Ishikawa (cell line): ENCODE measurements at regions not wholly inside any gene's neighbourhood (a gene's known extent, or its start where the extent isn't known, plus 50 kb on each side); places are given as distances from the start of the nearest gene placed in this dataset.

ENCODE experiments used
- CEBPB ChIP-seq: IDR thresholded peaks from 2 replicates; pipeline ENCODE4 v1.6.1; 2012
- CREB1 ChIP-seq: IDR thresholded peaks from 2 replicates; pipeline ENCODE4 v1.6.1; 2012; ENCODE audit warnings: low read depth
- EGR1 ChIP-seq: IDR thresholded peaks from 2 replicates; pipeline ENCODE4 v1.6.1; 2012
- EP300 ChIP-seq: IDR thresholded peaks from 2 replicates; pipeline ENCODE4 v1.6.1; 2012; ENCODE audit warnings: borderline replicate concordance
- FOXM1 ChIP-seq: IDR thresholded peaks from 2 replicates; pipeline ENCODE4 v1.6.1; 2012; ENCODE audit warnings: low read depth, borderline replicate concordance
- NFIC ChIP-seq: IDR thresholded peaks from 2 replicates; pipeline ENCODE4 v1.6.1; 2012
- RAD21 ChIP-seq: IDR thresholded peaks from 2 replicates; pipeline ENCODE4 v1.6.1; 2012; ENCODE audit warnings: low read depth
- REST ChIP-seq: IDR thresholded peaks from 2 replicates; pipeline ENCODE4 v1.6.1; 2012; ENCODE audit warnings: low read depth, mild to moderate bottlenecking
- TAF1 ChIP-seq: IDR thresholded peaks from 2 replicates; pipeline ENCODE4 v1.6.1; 2012; ENCODE audit warnings: low read depth, mild to moderate bottlenecking
- TCF12 ChIP-seq: IDR thresholded peaks from 2 replicates; pipeline ENCODE4 v1.6.1; 2012; ENCODE audit warnings: low read depth
- TEAD4 ChIP-seq: IDR thresholded peaks from 2 replicates; pipeline ENCODE4 v1.6.1; 2012
- USF1 ChIP-seq: IDR thresholded peaks from 2 replicates; pipeline ENCODE4 v1.6.1; 2012
- YY1 ChIP-seq: IDR thresholded peaks from 2 replicates; pipeline ENCODE4 v1.6.1; 2012; ENCODE audit warnings: low read depth
- ZBTB7A ChIP-seq: IDR thresholded peaks from 2 replicates; pipeline ENCODE4 v1.6.1; 2012; ENCODE audit warnings: low read depth
- TF ChIP-seq, protein P1 (sequence below): IDR thresholded peaks from 2 replicates; pipeline ENCODE4 v1.6.1; 2012

DNA sequence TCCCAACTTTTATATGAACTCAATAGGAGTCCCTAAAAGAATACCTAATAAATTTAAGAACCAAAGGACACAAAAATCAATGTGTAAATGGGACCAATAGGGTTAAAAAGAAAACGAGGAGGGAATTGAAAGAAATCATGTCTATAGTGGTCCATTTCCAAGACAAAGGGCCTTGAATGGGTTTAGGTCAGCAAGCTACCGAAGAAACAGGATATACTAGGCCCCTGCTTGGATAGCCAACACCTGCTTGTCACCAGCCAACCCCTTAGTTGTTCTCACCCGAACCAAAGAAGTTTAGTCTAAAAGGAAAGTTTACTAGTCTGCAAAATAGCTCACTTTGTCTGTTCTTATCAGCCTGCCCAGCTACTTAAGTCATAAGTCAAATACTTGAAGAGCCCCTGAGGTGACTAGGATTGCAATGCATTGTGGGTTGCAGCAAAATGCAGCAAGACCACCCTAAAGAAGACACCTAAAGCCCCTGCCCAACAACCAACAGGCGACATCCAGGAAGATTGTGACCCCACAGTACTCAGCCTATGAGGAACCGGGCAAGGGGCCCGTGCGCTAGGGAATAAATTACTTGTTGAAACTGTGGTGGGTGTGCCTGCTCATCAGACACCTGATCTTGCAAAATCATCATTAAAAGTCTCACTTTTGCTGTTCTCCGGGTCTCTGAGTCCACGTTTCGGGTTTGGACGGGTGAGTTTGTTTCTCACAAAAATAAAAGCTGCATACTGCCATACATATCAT, 183.9 kb upstream of the PPP1R26 start:
- TF ChIP-seq EP300 = no peak
- no peak for TF ChIP-seq TAF1
- no peak for TF ChIP-seq REST
- no peak for TF ChIP-seq FOXM1
- no peak for TF ChIP-seq EGR1
- no peak for TF ChIP-seq ZBTB7A
- TF ChIP-seq RAD21 = no peak
- TF ChIP-seq CEBPB = no peak
- TF ChIP-seq CREB1 = no peak
- TF ChIP-seq TEAD4 = no peak
- TF ChIP-seq TCF12 = no peak
- TF ChIP-seq, protein P1, sequence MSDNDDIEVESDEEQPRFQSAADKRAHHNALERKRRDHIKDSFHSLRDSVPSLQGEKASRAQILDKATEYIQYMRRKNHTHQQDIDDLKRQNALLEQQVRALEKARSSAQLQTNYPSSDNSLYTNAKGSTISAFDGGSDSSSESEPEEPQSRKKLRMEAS = no peak
- TF ChIP-seq YY1 = no peak
- no peak for TF ChIP-seq NFIC
- no peak for TF ChIP-seq USF1

DNA sequence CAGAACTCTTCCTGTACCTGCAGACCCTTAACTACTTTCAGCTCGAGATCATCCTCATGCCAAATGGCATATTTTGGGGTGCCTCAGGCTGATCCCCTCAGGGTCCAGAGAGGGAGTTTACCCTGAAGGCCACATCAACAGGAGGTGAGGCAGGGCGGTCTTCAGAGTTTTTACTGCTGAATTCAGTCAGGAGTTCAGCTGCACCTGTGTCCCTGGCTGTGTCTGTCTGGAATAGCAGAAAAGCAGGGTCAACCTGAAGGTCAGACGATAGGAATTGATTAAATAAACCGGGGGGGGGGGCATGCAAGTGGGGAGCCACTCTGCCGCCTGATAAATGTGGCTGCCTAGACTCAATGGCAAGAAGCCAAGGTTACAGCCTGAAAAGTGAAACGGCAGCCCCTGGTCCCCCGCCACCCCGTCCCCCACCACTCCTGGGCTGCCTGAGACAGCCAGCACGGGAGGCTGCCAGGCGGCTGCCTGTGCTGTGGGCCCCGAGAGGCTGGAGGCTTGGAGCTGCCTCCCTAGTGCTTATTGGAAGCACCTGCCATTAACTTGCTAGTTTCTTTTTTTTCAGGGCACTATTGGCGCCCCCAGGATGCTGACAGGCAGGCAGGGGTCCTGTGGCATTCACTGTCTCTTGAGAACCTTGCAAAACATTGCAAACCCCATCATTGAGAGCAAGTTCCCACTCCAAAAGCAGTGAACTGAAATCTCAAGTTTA, 182.7 kb upstream of the PPP1R26 start:
- TF ChIP-seq EGR1 (no peak), CEBPB (no peak), USF1 (no peak), ZBTB7A (no peak), FOXM1 (no peak), EP300 (no peak), TAF1 (no peak), YY1 (no peak), TEAD4 (no peak), REST (no peak), NFIC (no peak), RAD21 (no peak), TCF12 (no peak), CREB1 (no peak)
- TF ChIP-seq, protein P1 = no peak

DNA sequence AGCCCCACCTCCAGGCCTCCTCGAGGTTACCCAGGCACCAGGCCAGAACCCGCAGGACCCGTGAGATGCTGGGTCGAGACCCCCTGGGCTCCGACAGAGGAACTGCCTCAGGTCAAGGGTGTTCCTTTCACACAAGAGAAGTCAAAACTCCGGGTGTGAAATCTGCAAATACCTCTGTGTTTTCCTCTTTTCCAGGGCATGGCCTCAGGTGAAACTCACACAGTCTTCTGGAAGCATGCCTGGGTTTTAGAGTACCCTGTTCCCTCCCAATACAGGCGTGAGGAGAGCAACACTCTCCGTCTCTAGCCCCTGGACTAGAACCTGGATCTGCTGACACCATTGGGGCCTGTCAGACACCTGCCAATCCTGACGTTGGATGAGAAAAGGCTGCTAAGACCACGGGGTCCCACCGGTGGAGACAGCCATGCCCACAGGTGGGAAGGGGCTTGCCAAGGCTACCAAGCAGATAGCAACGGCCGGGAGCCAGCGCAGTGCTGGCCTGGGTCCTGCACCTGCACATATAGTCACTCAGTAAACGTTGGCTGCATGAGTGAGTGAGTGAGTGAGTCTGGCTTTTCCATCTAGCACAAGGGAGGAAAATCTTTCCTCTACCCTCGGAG, 182.0 kb upstream of the PPP1R26 start:
- no peak for TF ChIP-seq RAD21
- no peak for TF ChIP-seq NFIC
- TF ChIP-seq CEBPB = no peak
- TF ChIP-seq TCF12 = no peak
- TF ChIP-seq YY1 = no peak
- no peak for TF ChIP-seq TEAD4
- TF ChIP-seq TAF1 = no peak
- no peak for TF ChIP-seq EGR1
- TF ChIP-seq ZBTB7A = no peak
- no peak for TF ChIP-seq CREB1
- TF ChIP-seq REST = no peak
- no peak for TF ChIP-seq EP300
- no peak for TF ChIP-seq FOXM1
- TF ChIP-seq, protein P1 = no peak
- no peak for TF ChIP-seq USF1
